DMS114 treated with DMSO at 0.1 percent for 48 hours (cell line): ENCODE measurements at regions not wholly inside any gene's neighbourhood (a gene's known extent, or its start where the extent isn't known, plus 50 kb on each side); places are given as distances from the start of the nearest gene placed in this dataset.

Experiments
- DNase-seq: peaks from one replicate; lab custom pipeline; 2025; ENCODE audit not compliant: unreplicated experiment; lab: John Stamatoyannopoulos, UW

DNA sequence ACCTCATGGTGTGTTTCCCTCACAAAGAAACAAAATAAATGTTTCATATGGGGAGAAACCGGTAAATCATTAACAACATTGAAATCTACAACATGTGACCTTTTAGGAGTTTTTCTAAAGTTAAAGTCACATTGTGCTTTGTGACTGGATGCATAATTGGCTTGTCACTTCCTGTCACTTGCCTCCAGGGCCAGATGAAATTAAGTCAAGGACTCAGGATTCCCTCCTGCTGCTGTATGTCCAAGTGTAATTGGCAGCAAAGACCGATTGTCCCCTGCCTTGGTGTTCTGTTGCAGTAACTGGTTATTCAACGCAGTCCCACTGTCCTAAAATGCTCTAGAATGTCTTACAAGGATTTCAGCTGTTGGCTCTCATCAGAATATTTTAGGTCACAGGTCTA, 448.2 kb downstream of the LIG4 start:
- DNase-seq = no peak

GRCh38 chr13:107765724-107766401, 449.5 kb downstream of the LIG4 start:
- DNase-seq = no peak

DNA sequence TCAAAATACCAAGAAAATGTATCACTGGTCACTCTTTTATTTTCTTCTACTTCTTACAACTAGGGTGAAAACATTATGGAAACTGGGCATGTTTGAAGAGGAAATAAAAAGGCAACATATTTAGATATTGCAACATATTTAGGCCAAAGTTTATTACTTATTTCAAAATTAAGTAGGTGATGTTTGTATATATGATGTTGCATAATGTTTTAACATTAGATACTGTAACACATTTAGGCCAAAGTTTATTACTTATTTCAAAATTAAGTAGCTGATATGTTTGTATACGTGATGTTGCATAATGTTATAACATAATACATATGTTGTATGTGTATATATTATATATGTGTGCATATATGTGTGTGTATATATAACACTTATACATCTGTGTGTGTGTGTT, 451.3 kb downstream of the LIG4 start:
- DNase-seq = no peak

- no peak for DNase-seq
Measured at GRCh38 chr13:107753748-107754147, 461.6 kb downstream of the LIG4 start.

DNA sequence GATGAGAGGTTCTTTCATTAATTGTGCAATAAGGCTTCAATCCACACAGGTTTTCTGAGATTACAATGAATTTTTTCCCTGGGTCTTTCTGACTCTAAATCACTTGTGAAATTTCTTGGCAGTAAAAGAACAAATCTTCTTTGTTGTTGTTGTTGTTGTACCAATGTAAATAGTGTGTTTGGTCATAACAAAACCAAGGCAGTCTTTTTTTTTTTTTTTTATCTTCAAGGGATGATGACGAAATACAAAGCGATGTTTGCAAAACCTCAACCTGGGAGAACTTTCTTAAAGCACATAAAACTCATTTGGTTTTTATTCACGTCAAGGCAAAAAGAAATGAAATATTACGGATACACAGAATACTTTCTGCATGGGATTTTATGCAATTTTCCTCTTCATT, 462.0 kb downstream of the LIG4 start:
- no peak for DNase-seq

DNA sequence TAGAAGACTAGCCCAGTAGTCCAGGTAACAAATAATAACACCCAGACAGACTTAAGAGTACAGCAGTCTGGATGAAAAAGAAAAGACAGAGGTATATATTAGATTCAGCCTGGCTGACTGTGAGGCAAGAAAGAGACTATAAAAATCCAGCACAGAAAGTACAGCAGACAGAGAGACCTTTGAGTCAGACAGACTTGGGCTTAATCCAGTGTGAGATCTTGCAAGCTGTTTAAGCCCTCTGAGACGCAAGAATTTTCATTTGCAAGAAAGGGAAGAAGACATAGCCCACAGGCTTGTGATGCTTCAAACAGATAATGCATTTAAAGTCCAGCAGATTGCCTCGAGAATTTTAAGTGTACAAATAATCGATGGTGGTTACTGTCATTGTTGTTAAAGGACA, 471.4 kb downstream of the LIG4 start:
- no peak for DNase-seq

GRCh38 chr13:107743526-107743925, 471.8 kb downstream of the LIG4 start:
- DNase-seq = no peak

DNA sequence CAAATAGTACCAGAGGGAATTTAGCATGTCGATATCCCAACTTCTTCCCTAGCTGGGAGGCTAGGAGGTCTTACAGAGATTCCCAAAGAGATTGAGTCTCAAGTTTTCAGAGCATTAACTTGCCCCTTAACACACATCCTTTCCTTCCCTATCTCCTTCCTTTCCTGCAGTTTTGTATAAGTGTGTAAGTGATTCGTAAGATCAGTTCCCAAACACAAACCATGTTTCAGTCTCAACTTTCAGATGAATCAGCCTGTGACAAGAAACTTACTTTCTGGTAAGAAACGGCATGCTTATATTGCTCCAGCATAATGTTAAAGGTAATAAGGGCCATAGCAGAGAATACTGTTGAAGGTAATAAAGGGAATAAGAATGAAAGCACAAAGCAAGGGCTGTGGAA, 472.2 kb downstream of the LIG4 start:
- DNase-seq = no peak

- no peak for DNase-seq
Measured at GRCh38 chr13:107742544-107742943, 472.8 kb downstream of the LIG4 start.

DNA sequence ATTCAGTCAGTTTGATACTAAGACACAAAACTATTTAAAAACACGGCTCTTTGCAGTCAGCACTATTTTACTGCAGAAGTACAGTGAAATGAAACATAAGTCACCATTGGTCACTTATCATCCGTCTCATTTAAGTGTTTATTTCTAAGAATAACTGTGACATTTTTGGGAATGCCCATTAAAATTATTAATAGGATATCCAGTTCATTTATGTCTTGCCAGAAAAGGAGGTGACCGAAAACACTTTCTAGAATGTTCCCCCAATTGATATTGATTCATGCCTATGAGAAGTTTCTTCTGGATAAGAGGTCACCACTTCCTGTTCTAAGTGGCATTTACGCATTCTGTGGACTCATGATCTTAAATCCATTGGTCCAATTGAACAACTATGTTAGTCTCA, 477.3 kb downstream of the LIG4 start:
- no peak for DNase-seq

DNA sequence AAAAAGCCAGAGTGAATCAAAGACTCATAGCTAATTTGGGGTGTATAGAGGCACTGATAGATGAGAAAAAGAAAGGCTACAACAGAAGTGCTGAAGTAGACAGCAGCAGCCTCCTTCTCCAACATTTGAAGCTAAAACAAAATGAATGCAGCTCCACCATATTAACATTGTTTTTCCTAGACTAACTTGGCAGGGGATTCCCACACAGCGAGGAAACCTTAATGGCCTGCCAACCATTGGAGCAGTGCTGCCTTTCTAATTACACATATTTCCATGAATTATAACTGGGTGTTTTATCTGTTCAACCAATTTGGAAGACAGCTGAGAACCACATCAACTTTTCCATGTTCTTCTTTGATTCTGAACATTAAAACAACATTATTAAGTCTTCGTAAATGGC, 478.6 kb downstream of the LIG4 start:
- no peak for DNase-seq

- DNase-seq = no peak
Measured at GRCh38 chr13:107736170-107736569, 479.2 kb downstream of the LIG4 start.

DNA sequence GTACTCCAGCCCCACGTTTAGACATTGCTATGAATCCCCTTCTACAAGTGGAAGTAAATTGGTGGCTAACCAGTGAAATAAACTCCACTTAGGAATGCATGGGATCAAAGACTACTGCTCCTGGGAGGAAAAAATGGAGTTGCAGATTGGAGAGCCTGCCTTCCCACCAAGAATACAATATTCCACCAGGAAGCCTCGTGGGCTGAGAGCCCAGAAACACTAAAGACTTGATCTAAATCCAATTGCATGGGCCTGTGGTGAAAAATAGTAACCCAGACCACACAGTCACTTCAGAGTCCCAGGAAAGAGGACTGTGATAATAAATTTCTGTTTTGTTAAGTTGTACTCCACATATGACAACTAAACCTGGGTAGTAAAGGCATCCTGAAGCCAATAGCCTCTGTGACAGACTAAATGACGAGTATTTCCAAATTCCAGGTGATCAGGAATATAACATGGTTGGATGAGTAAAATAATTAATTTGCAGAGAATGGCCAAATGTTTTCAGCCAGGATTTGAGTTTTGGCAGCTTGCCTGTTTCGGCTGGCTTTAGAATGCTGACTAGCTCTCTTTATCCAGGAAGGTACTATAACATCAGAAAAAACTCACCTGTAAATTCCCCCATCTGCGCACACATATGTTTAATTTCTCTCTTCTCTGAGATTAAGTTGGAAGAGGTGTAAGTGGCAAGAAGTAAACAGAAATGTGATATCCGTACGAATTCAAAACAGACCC, 480.3 kb downstream of the LIG4 start:
- no peak for DNase-seq

- DNase-seq = no peak
Measured at GRCh38 chr13:107733276-107733675, 482.1 kb downstream of the LIG4 start.

GRCh38 chr13:107730813-107731212, 484.5 kb downstream of the LIG4 start:
- no peak for DNase-seq

- DNase-seq = no peak
Measured at GRCh38 chr13:107721125-107721869, 494.0 kb downstream of the LIG4 start.

DNA sequence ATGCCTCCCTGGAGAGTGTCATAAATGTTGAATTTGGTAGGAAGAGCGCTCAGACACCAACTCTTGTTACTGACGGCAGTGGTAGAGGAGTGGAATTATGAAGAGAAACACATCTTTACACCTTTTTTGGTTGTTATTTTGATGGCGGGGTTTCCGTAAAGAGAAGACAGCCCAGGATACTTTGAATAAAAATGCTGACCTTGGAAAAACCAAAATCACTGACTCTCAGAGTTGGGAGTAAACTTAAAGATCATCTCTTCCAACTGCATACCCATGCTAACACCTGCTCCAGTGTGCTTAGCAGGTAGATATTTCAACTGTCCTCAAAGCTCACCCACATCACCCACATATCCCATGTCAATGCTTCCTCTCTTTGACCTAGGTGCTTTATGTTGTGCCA, 498.6 kb downstream of the LIG4 start:
- DNase-seq = no peak

- no peak for DNase-seq
Measured at GRCh38 chr13:107716241-107716640, 499.1 kb downstream of the LIG4 start.

GRCh38 chr13:107715496-107715895, 499.8 kb downstream of the LIG4 start:
- DNase-seq = no peak

DNA sequence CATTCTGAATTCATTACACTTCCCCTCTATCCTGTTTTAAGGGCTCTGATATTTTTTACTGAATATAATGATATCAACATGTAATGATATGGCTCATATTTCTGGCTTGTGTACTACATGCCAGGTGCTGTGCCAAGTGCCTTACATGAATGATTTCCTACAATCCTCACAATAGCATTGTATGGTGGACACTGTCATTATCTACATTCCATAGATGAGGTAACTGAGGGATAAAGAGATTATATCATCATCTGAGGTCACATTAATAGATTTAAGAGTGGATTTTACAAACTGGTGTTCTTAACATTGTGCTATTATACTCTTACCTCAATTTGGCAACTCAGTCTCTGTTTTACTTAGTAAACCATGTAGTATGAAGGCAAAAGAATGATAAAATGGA, 502.0 kb downstream of the LIG4 start:
- no peak for DNase-seq

DNA sequence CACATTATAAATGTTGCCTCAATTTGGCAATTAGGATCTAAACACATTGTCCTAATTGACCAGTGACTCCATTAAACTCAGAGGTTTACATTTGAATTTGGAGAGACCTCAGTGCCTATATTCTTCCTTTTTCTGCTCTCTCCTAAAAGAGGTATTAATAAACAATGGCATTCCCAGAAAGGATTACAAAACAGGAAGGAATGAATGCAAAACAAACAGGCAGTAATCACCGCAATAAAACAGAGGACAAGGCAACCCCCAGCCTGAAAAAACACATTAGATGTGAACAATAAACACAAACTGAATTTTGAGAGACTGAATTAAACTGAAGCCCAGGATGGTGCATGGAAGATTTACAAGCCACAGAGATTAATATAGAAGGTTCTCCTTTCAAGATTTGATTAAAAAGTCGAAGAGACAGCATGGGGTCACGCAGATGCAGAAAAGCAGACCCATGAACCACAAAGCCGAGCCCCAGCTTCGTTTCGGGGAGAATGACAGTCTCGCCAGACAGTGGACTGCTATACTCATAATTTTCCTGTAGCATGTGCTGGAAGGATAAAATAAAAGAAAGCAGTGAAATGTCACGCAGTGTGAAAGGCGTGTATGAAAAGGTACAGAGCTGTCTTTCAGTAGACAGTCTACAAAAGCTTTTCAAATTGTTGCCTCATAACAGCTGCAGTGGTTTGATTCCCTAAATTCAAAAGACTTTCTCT, 503.0 kb downstream of the LIG4 start:
- no peak for DNase-seq

DNA sequence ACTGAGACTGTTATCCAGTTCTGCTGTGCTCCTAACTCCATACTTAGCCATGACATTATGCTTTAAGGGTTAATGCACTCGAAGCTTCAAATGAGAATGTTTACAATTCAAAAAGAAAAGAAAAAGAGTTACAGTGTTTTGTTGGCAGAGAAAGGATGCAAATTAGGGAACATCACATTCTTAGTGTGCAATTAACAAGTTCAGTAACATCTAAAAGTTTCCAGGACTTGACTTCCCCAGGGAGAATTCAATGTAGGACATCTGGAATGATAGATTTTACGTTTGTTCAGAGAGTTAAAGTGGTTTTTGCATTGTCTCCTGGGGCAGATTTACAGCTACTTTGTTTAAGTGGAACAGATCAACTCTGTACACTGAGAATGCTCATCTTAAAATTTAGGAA, 525.2 kb downstream of the LIG4 start:
- DNase-seq = no peak
